HuH-7.5 (cell line): ENCODE measurements at regions not wholly inside any gene's neighbourhood (a gene's known extent, or its start where the extent isn't known, plus 50 kb on each side); places are given as distances from the start of the nearest gene placed in this dataset.
"Not testable (repeated sequence)": the region's sequence is repeated elsewhere in the genome, so short reads cannot be mapped to it uniquely, and the experiment has no call there.

Source experiments
- DNase-seq: peaks from one replicate; pipeline ENCODE4 v3.0.0; 2011; ENCODE audit warnings: low spot score

- DNase-seq = no peak
Observed at GRCh38 chr16:46519063-46519462, 102.1 kb downstream of the SHCBP1 start.

- DNase-seq = no peak
Observed at GRCh38 chr16:46496701-46497100, 124.5 kb downstream of the SHCBP1 start.

- peak; percentile 10 for DNase-seq
Observed at GRCh38 chr16:46482895-46483294, 138.3 kb downstream of the SHCBP1 start.

GRCh38 chr16:46466239-46466638 is 154.9 kb downstream of the SHCBP1 start:
- DNase-seq = no peak

GRCh38 chr16:46454801-46455200 is 166.4 kb downstream of the SHCBP1 start:
- DNase-seq = not testable (repeated sequence)

- no peak for DNase-seq
Observed at GRCh38 chr16:46428108-46429061, 192.8 kb downstream of the SHCBP1 start.

GRCh38 chr16:46427340-46428107 is 193.7 kb downstream of the SHCBP1 start:
- no peak for DNase-seq

GRCh38 chr16:46426336-46426735 is 194.8 kb downstream of the SHCBP1 start:
- no peak for DNase-seq

GRCh38 chr16:46404028-46404427 is 217.2 kb downstream of the SHCBP1 start:
- no peak for DNase-seq

- not testable (repeated sequence) for DNase-seq
Observed at GRCh38 chr16:46398559-46398958, 222.6 kb downstream of the SHCBP1 start.

GRCh38 chr16:46396883-46397270 is 224.3 kb downstream of the SHCBP1 start:
- not testable (repeated sequence) for DNase-seq

- DNase-seq = not testable (repeated sequence)
Observed at GRCh38 chr16:46396131-46396882, 224.9 kb downstream of the SHCBP1 start.

- DNase-seq = not testable (repeated sequence)
Observed at GRCh38 chr16:46395391-46395921, 225.7 kb downstream of the SHCBP1 start.

- DNase-seq = not testable (repeated sequence)
Observed at GRCh38 chr16:46394963-46395362, 226.2 kb downstream of the SHCBP1 start.

GRCh38 chr16:46394149-46394548 is 227.0 kb downstream of the SHCBP1 start:
- not testable (repeated sequence) for DNase-seq

GRCh38 chr16:46392930-46393722 is 228.1 kb downstream of the SHCBP1 start:
- not testable (repeated sequence) for DNase-seq

- DNase-seq = not testable (repeated sequence)
Observed at GRCh38 chr16:46390660-46391462, 230.3 kb downstream of the SHCBP1 start.

- DNase-seq = not testable (repeated sequence)
Observed at GRCh38 chr16:46389561-46390041, 231.6 kb downstream of the SHCBP1 start.

- not testable (repeated sequence) for DNase-seq
Observed at GRCh38 chr16:46388939-46389491, 232.2 kb downstream of the SHCBP1 start.

- DNase-seq = not testable (repeated sequence)
Observed at GRCh38 chr16:46388354-46388753, 232.8 kb downstream of the SHCBP1 start.
